K562 (cell line): ENCODE measurements at regions not wholly inside any gene's neighbourhood (a gene's known extent, or its start where the extent isn't known, plus 50 kb on each side); places are given as distances from the start of the nearest gene placed in this dataset.

ENCODE experiments used
- ATAC-seq: fragments of 200-7000 bp; cut with Tn5 transposase; 3 replicates; pipeline ENCODE4 v1.9.1; 2020; ENCODE audit warnings: moderate library complexity
- BruUV-seq: library from RNA; stranded (reverse); fragments of 400-500 nt; replicated peaks from 2 replicates; lab custom pipeline; 2021; lab: Mats Ljungman, UMichigan
- CTCF ChIA-PET: fragments of 300-600 bp; formaldehyde crosslinking; extraction: SDS; loops from one replicate; lab custom pipeline; 2021; ENCODE audit warnings: low intra/inter-chr PET ratio; lab: Yijun Ruan, JAX
- POLR2A ChIA-PET: fragments of 300-600, 350-650 bp; sonication (Branson Sonifier 250); formaldehyde crosslinking; extraction: SDS; loops from one replicate; lab custom pipeline; 2021; ENCODE audit warnings: antibody characterized with exemption, inconsistent platforms; lab: Yijun Ruan, JAX
- DNase-seq, 4 experiments: peaks; one replicate each; pipeline versions ENCODE4 v3.0.0 to v3.0.0-alpha.2; 2011 to 2018; ENCODE audit warnings: low spot score in 3 of 4, mixed read lengths in 3 of 4; ENCODE audit errors: extremely low read depth in 1 of 4
- FAIRE-seq: peaks from 2 replicates; lab custom pipeline; 2011; peaks lifted over from hg19 to GRCh38; lab: Jason Lieb, UNC
- H2AFZ ChIP-seq: 2 replicates; pipeline ENCODE4 v1.6.0; 2011; ENCODE audit warnings: low read depth, low read length, control low read depth, inconsistent platforms
- H3K27ac ChIP-seq: fragments of 200-600 bp; 3 replicates; pipeline ENCODE4 v1.8.0; 2011; ENCODE audit warnings: low read depth, mild to moderate bottlenecking, control low read depth, inconsistent platforms, low read length, moderate library complexity, mixed read lengths; ENCODE audit errors: extremely low read depth
- H3K27me3 ChIP-seq, 2 experiments: fragments of 300-600 bp in 1 of 2; 2 replicates in 1 of 2; 3 replicates in 1 of 2; pipeline versions ENCODE4 v1.6.0 to v1.8.0; 2011; ENCODE audit warnings: inconsistent platforms in 2 of 2, low read length in 2 of 2, mild to moderate bottlenecking in 1 of 2, mixed read lengths in 1 of 2, moderate library complexity in 1 of 2; ENCODE audit not compliant: control insufficient read depth in 2 of 2, insufficient read depth in 2 of 2
- H3K36me3 ChIP-seq: fragments of 300-600 bp; 3 replicates; pipeline ENCODE4 v1.8.0; 2011; ENCODE audit warnings: mild to moderate bottlenecking, low read length, inconsistent platforms; ENCODE audit not compliant: control insufficient read depth, insufficient read depth
- H3K4me1 ChIP-seq, 2 experiments: fragments of 200-600 bp in 1 of 2; replicated peaks in 1 of 2; 2 replicates in 1 of 2; 3 replicates in 1 of 2; pipeline versions ENCODE4 v1.5.1 to v1.8.0; 2011; ENCODE audit warnings: inconsistent platforms in 2 of 2, low read length in 2 of 2, mild to moderate bottlenecking in 1 of 2, mixed read lengths in 1 of 2, moderate library complexity in 1 of 2; ENCODE audit not compliant: control insufficient read depth in 2 of 2, insufficient read depth in 2 of 2
- H3K4me2 ChIP-seq: 2 replicates; pipeline ENCODE4 v1.6.1; 2011; ENCODE audit warnings: low read length, control low read depth, inconsistent platforms, mixed read lengths; ENCODE audit not compliant: insufficient read depth
- H3K4me3 ChIP-seq: fragments of 200-600 bp; sonication (generic), shearing (Covaris generic); 2 replicates; pipeline ENCODE4 v1.5.1; 2016; ENCODE audit warnings: control low read depth, inconsistent platforms
- H3K79me2 ChIP-seq: fragments of 200-600 bp; 3 replicates; pipeline ENCODE4 v1.8.0; 2011; ENCODE audit warnings: low read length, inconsistent platforms; ENCODE audit not compliant: control insufficient read depth, insufficient read depth
- H3K9ac ChIP-seq, 2 experiments: 2 replicates each; pipeline versions ENCODE4 v1.6.0 to v1.6.1; 2011; ENCODE audit warnings: low read depth in 2 of 2, low read length in 2 of 2, control low read depth in 1 of 2, inconsistent platforms in 1 of 2, mild to moderate bottlenecking in 1 of 2, mixed read lengths in 1 of 2; ENCODE audit not compliant: insufficient read depth in 1 of 2
- H3K9me1 ChIP-seq: one replicate; pipeline ENCODE4 v1.6.0; 2011; ENCODE audit warnings: inconsistent platforms, mild to moderate bottlenecking, low read length, moderate library complexity; ENCODE audit not compliant: control insufficient read depth, insufficient read depth
- H3K9me3 ChIP-seq: replicated peaks from 2 replicates; pipeline ENCODE4 v1.5.1; 2011; ENCODE audit warnings: low read depth, low read length, inconsistent platforms; ENCODE audit not compliant: control insufficient read depth, insufficient read depth
- H4K20me1 ChIP-seq: replicated peaks from 2 replicates; pipeline ENCODE4 v1.6.1; 2011; ENCODE audit warnings: low read length, inconsistent platforms, mixed read lengths; ENCODE audit not compliant: control insufficient read depth, insufficient read depth
- CBX1 ChIP-seq: sonication (generic); IDR thresholded peaks from 2 replicates; pipeline ENCODE4 v1.6.1; 2016; ENCODE audit warnings: antibody characterized with exemption, low read depth, mild to moderate bottlenecking
- CREB3L1 ChIP-seq: fragments of 450-650 bp; IDR thresholded peaks from 2 replicates; pipeline ENCODE4 v1.6.1; 2014; ENCODE audit warnings: low read depth, mild to moderate bottlenecking, moderate library complexity, borderline replicate concordance
- E2F8 ChIP-seq: fragments of 450-650 bp; IDR thresholded peaks from 2 replicates; pipeline ENCODE4 v1.7.1; 2018; ENCODE audit warnings: mild to moderate bottlenecking, low read depth; ENCODE audit not compliant: partially characterized antibody
- HDAC1 ChIP-seq, 2 experiments: fragments of 450-650 bp; IDR thresholded peaks; 2 replicates each; pipeline ENCODE4 v1.6.1; 2016 to 2017; ENCODE audit warnings: inconsistent platforms in 1 of 2, mild to moderate bottlenecking in 1 of 2, moderate library complexity in 1 of 2
- HNRNPUL1 ChIP-seq: fragments of 200-400 bp; formaldehyde crosslinking; IDR thresholded peaks from 2 replicates; pipeline ENCODE4 v1.6.1; 2017; ENCODE audit warnings: low read length
- HSF4 ChIP-seq: fragments of 250-450 bp; sonication (Bioruptor Pico); IDR thresholded peaks from 2 replicates; pipeline ENCODE4 v2.1.2; 2022; ENCODE audit warnings: mild to moderate bottlenecking, moderate library complexity, borderline replicate concordance
- RB1 ChIP-seq: fragments of 450-650 bp; IDR thresholded peaks from 2 replicates; pipeline ENCODE4 v1.6.1; 2017; ENCODE audit warnings: low read depth, mild to moderate bottlenecking
- RFX1 ChIP-seq: fragments of 450-650 bp; IDR thresholded peaks from 2 replicates; pipeline ENCODE4 v1.6.1; 2016; ENCODE audit warnings: mild to moderate bottlenecking, moderate library complexity
- TAF7 ChIP-seq: fragments of 450-650 bp; IDR thresholded peaks from 2 replicates; pipeline ENCODE4 v1.6.1; 2016; ENCODE audit warnings: missing genetic modification characterization, missing compliant biosample characterization
- THRA ChIP-seq: fragments of 450-650 bp; IDR thresholded peaks from 2 replicates; pipeline ENCODE4 v1.6.1; 2017; ENCODE audit warnings: mild to moderate bottlenecking, moderate library complexity
- ZNF431 ChIP-seq: sonication (generic); formaldehyde crosslinking; IDR thresholded peaks from 2 replicates; pipeline ENCODE4 v1.8.0; 2022; ENCODE audit warnings: mild to moderate bottlenecking, missing genetic modification reagents
- WGBS: fragments of 100-300 bp; shearing (Covaris generic); methylation state at CpG from one replicate; pipeline ENCODE4 v1.1.6; 2016; ENCODE audit warnings: low coverage, mixed read lengths; ENCODE audit not compliant: insufficient coverage; ENCODE audit errors: missing lambda C conversion rate; 5-methylcytosine and 5-hydroxymethylcytosine counted together
- in situ Hi-C: fragments of 300-500 bp; cut with MboI; formaldehyde crosslinking; loops from 4 replicates; pipeline ENCODE4 v1.15.0; 2018; ENCODE audit warnings: inconsistent platforms, mixed read lengths
- intact Hi-C: fragments of 100-400 bp; cut with micrococcal nuclease; formaldehyde crosslinking; loops from 2 replicates; pipeline ENCODE4 v1.14.2; 2022
- TF ChIP-seq, protein P1 (sequence below): sonication (generic); formaldehyde crosslinking; IDR thresholded peaks from 2 replicates; pipeline ENCODE4 v1.5.0; 2020; ENCODE audit warnings: missing genetic modification reagents

GRCh38 chr12:116484807-116485206, 74.4 kb upstream of the MAP1LC3B2 start (continued):
- no peak for TF ChIP-seq CBX1
- TF ChIP-seq TAF7 (tag), result no peak
- no peak for TF ChIP-seq CREB3L1
- TF ChIP-seq RB1, result no peak
- TF ChIP-seq ZNF431 (CRISPR knock-in tag), result no peak

DNA sequence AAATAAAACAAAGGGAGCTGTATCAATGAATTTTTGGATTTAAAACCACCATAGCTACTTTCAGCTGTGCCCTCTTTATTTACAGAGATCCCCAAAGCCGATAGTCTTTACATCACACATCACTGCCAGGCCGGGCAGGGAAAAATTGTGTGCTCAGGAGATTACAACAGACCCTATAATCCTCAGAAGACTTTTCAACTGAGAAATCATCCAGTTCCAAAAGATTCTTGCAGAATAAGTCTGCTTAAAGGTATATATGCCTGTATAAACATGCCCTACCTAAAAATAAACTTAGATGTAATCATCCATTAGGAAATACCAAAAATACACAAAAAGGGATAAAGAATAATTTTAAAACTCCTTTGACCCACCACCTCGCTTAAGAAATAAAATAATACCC, 70.1 kb upstream of the MAP1LC3B2 start:
- DNase-seq, result no peak
- FAIRE-seq, result no peak
- no TSS peak for BruUV-seq
- Histone ChIP-seq H3K79me2 (no peaks in the 10 kb centered on the region), H3K4me2 (no peak overlapping the region), H3K27ac (no peak overlapping the region), H3K4me3 (no peak overlapping the region), H2AFZ (no peak overlapping the region), H3K27me3 (no peaks in the 10 kb centered on the region), H3K9me3 (peaks cover 7% of the 10 kb centered on the region), H4K20me1 (no peaks in the 10 kb centered on the region), H3K4me1 (peaks cover 0 to 5% of the 10 kb centered on the region in 2 experiments; a peak in 3 of 5 replicates), H3K9me1 (no peaks in the 10 kb centered on the region), H3K9ac (no peak overlapping the region), H3K36me3 (no peaks in the 10 kb centered on the region)
- CTCF ChIA-PET, result no interaction called here
- POLR2A ChIA-PET, result interaction anchor here (0.6 to 1.0 kb wide), 3 partner anchors 14 to 137 kb away, joined by 3 to 4 read pairs (median 3); no protein-coding TSS in a partner anchor
- in situ Hi-C loops (no loop called here), intact Hi-C loops (no loop called here)
- WGBS, result 49% methylated on average over 3 of the region's 3 CpGs
- TF ChIP-seq E2F8, result no peak
- no peak for TF ChIP-seq HSF4
- TF ChIP-seq THRA, result no peak
- no peak for TF ChIP-seq HDAC1 (IDR thresholded peaks at IDR 0.05)
- TF ChIP-seq RFX1, result no peak
- TF ChIP-seq, protein P1, sequence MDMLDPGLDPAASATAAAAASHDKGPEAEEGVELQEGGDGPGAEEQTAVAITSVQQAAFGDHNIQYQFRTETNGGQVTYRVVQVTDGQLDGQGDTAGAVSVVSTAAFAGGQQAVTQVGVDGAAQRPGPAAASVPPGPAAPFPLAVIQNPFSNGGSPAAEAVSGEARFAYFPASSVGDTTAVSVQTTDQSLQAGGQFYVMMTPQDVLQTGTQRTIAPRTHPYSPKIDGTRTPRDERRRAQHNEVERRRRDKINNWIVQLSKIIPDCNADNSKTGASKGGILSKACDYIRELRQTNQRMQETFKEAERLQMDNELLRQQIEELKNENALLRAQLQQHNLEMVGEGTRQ (CRISPR knock-in tag), result no peak
- no peak for TF ChIP-seq HNRNPUL1
- no peak for ATAC-seq
